Upper lobe of right lung (tissue), 1 donor: ENCODE measurements at regions not wholly inside any gene's neighbourhood (a gene's known extent, or its start where the extent isn't known, plus 50 kb on each side); places are given as distances from the start of the nearest gene placed in this dataset.
"Not testable (repeated sequence)": the region's sequence is repeated elsewhere in the genome, so short reads cannot be mapped to it uniquely, and the experiment has no call there.

Experiments used
- ATAC-seq: fragments of 200-7000 bp; cut with Tn5 transposase; one replicate; pipeline ENCODE4 v1.9.1; 2020; ENCODE audit warnings: mild to moderate bottlenecking, moderate library complexity
- DNase-seq: peaks from one replicate; pipeline ENCODE4 v3.0.0-alpha.2; 2020
- H3K27ac ChIP-seq: fragments of 200-600 bp; one replicate; pipeline ENCODE4 v1.8.0; 2022
- H3K27me3 ChIP-seq: fragments of 200-600 bp; one replicate; pipeline ENCODE4 v1.8.0; 2022; ENCODE audit warnings: mild to moderate bottlenecking
- H3K36me3 ChIP-seq: fragments of 200-600 bp; one replicate; pipeline ENCODE4 v1.8.0; 2022
- H3K4me1 ChIP-seq: fragments of 200-600 bp; one replicate; pipeline ENCODE4 v1.8.0; 2022
- H3K4me3 ChIP-seq: fragments of 200-600 bp; one replicate; pipeline ENCODE4 v1.8.0; 2022; ENCODE audit warnings: mild to moderate bottlenecking
- H3K9me3 ChIP-seq: fragments of 200-600 bp; one replicate; pipeline ENCODE4 v1.8.0; 2022
- intact Hi-C: fragments of 100-400 bp; cut with DNase I; formaldehyde crosslinking; loops from one replicate; pipeline ENCODE4 v1.11.0; 2022
- TF ChIP-seq, protein P1 (sequence below): fragments of 200-600 bp; IDR thresholded peaks from one replicate; pipeline ENCODE4 v1.8.0; 2022; ENCODE audit warnings: antibody characterized with exemption
- donor health status: DM: no; HTN: yes; CAD: no; lungs with severe emphysema.

DNA sequence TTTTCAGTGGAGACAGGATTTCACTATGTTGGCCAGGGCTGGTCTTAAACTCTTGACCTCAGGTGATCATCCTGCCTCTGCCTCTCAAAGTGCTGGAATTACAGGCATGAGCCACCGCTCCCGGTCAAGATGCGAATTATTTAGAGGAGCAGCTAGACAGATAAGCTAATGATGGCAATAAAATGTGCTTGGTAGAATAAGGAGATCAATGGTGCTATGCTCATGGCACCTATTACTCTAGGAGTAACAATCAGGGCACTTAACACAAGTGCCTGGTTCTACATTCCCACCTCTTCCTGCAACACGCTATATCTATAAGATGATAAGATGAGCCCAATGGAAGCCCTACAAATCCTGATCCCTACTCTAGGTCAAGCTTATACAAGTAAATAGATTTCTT is 61.4 kb upstream of the LOC128125822 start:
- ATAC-seq (no peak), DNase-seq (no peak)
- intact Hi-C loops = no loop called here
- TF ChIP-seq, protein P1, sequence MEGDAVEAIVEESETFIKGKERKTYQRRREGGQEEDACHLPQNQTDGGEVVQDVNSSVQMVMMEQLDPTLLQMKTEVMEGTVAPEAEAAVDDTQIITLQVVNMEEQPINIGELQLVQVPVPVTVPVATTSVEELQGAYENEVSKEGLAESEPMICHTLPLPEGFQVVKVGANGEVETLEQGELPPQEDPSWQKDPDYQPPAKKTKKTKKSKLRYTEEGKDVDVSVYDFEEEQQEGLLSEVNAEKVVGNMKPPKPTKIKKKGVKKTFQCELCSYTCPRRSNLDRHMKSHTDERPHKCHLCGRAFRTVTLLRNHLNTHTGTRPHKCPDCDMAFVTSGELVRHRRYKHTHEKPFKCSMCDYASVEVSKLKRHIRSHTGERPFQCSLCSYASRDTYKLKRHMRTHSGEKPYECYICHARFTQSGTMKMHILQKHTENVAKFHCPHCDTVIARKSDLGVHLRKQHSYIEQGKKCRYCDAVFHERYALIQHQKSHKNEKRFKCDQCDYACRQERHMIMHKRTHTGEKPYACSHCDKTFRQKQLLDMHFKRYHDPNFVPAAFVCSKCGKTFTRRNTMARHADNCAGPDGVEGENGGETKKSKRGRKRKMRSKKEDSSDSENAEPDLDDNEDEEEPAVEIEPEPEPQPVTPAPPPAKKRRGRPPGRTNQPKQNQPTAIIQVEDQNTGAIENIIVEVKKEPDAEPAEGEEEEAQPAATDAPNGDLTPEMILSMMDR = no peak
- Histone ChIP-seq H3K36me3 (no peaks in the 10 kb centered on the region), H3K9me3 (no peaks in the 10 kb centered on the region), H3K4me1 (no peaks in the 10 kb centered on the region), H3K4me3 (no peak overlapping the region), H3K27ac (no peak overlapping the region), H3K27me3 (no peaks in the 10 kb centered on the region)

GRCh38 chr6:63514488-63515173 is 57.6 kb upstream of the LOC128125822 start:
- TF ChIP-seq, protein P1 = no peak
- H3K27me3 ChIP-seq = no peaks in the 10 kb centered on the region
- no peak overlapping the region for H3K27ac ChIP-seq
- DNase-seq (no peak), ATAC-seq (peak; percentile 33)
- intact Hi-C loops = no loop called here
- H3K9me3 ChIP-seq = no peaks in the 10 kb centered on the region
- no peak overlapping the region for H3K4me3 ChIP-seq
- no peaks in the 10 kb centered on the region for H3K36me3 ChIP-seq
- no peaks in the 10 kb centered on the region for H3K4me1 ChIP-seq

DNA sequence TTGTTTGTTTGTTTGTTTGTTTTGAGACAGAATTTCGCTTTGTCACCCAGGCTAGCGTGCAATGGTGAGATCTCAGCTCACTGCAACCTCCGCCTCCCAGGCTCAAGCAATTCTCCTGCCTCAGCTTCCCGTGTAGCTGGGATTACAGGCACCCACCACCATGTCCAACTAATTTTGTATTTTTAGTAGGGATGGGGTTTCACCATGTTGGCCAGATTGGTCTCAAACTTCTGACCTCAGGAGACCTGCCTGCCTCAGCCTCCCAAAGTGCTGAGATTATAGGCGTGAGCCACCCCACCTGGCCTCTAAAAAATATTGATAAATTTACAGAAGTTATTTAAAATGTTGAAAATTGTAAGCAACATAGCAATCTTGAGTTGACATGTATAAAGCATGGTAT is 57.1 kb upstream of the LOC128125822 start:
- H3K36me3 ChIP-seq, H3K27me3 ChIP-seq, DNase-seq, H3K9me3 ChIP-seq, H3K27ac ChIP-seq, intact Hi-C loops, ATAC-seq, H3K4me3 ChIP-seq, H3K4me1 ChIP-seq: not testable (repeated sequence)

- Histone ChIP-seq H3K4me1 (no peaks in the 10 kb centered on the region), H3K36me3 (no peaks in the 10 kb centered on the region), H3K9me3 (no peaks in the 10 kb centered on the region), H3K4me3 (no peak overlapping the region), H3K27ac (peak overlapping the region; percentile 7), H3K27me3 (no peaks in the 10 kb centered on the region)
- DNase-seq = no peak
- intact Hi-C loops = no loop called here
- TF ChIP-seq, protein P1 = no peak
- ATAC-seq = peak; percentile 80
Measured at GRCh38 chr6:63516186-63516944, 55.9 kb upstream of the LOC128125822 start.

DNA sequence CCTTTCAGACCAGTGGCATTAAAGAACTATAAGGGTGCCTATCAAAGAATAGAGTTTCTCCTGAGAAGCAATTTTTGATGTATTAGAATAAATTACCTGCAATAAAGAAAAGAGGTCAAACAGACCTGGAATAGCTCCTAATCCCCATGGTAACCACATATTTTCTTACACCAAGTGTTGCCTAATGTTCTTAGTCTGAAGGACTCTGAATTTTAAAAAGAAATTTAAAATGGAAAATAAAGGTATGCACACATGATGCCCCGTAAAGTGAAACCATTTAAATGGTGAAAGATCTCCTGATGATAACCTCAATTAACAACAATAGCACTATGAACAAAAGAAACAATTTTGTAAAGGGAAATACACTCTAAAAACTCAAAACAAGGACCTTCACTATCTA is 55.1 kb upstream of the LOC128125822 start:
- no peaks in the 10 kb centered on the region for H3K9me3 ChIP-seq
- DNase-seq (no peak), ATAC-seq (no peak)
- TF ChIP-seq, protein P1 = no peak
- no peak overlapping the region for H3K4me3 ChIP-seq
- H3K27me3 ChIP-seq = no peaks in the 10 kb centered on the region
- intact Hi-C loops = no loop called here
- H3K36me3 ChIP-seq = no peaks in the 10 kb centered on the region
- no peaks in the 10 kb centered on the region for H3K4me1 ChIP-seq
- H3K27ac ChIP-seq = peak overlapping the region; percentile 7

- no peaks in the 10 kb centered on the region for H3K36me3 ChIP-seq
- no peak for DNase-seq
- no peak overlapping the region for H3K4me3 ChIP-seq
- H3K9me3 ChIP-seq = no peaks in the 10 kb centered on the region
- H3K27me3 ChIP-seq = no peaks in the 10 kb centered on the region
- no peaks in the 10 kb centered on the region for H3K4me1 ChIP-seq
- intact Hi-C loops = no loop called here
- no peak for ATAC-seq
- TF ChIP-seq, protein P1 = no peak
- H3K27ac ChIP-seq = no peak overlapping the region
Measured at GRCh38 chr6:63521475-63522210, 50.6 kb upstream of the LOC128125822 start.
